HG03460 (cell line): ENCODE measurements at regions not wholly inside any gene's neighbourhood (a gene's known extent, or its start where the extent isn't known, plus 50 kb on each side); places are given as distances from the start of the nearest gene placed in this dataset.
"Not testable (repeated sequence)": the region's sequence is repeated elsewhere in the genome, so short reads cannot be mapped to it uniquely, and the experiment has no call there.

Experiments used
- ATAC-seq: cut with Tn5 transposase; IDR thresholded peaks from one replicate; pipeline ENCODE4 v1.9.1; 2021; ENCODE audit not compliant: unreplicated experiment

- not testable (repeated sequence) for ATAC-seq
These were observed 112.0 kb upstream of the SMARCA2 start for GRCh38 chr9:1903080-1903704.

- ATAC-seq, result no peak
These were observed 107.7 kb upstream of the SMARCA2 start for GRCh38 chr9:1907465-1907864.

- no peak for ATAC-seq
These were observed 105.8 kb upstream of the SMARCA2 start for GRCh38 chr9:1909322-1909721.

GRCh38 chr9:1910269-1910811, 104.8 kb upstream of the SMARCA2 start:
- no peak for ATAC-seq

GRCh38 chr9:1913631-1914330, 101.4 kb upstream of the SMARCA2 start:
- ATAC-seq, result no peak

- no peak for ATAC-seq
These were observed 99.1 kb upstream of the SMARCA2 start for GRCh38 chr9:1916095-1916494.

- no peak for ATAC-seq
These were observed 98.5 kb upstream of the SMARCA2 start for GRCh38 chr9:1916655-1917054.

GRCh38 chr9:1917396-1917935, 97.7 kb upstream of the SMARCA2 start:
- no peak for ATAC-seq

- no peak for ATAC-seq
These were observed 97.0 kb upstream of the SMARCA2 start for GRCh38 chr9:1918108-1918507.

GRCh38 chr9:1918622-1919021, 96.5 kb upstream of the SMARCA2 start:
- ATAC-seq, result no peak

GRCh38 chr9:1919229-1919628, 95.9 kb upstream of the SMARCA2 start:
- no peak for ATAC-seq

GRCh38 chr9:1920386-1920785, 94.8 kb upstream of the SMARCA2 start:
- ATAC-seq, result no peak

- ATAC-seq, result no peak
These were observed 93.1 kb upstream of the SMARCA2 start for GRCh38 chr9:1922026-1922425.

GRCh38 chr9:1927546-1927945, 87.6 kb upstream of the SMARCA2 start:
- no peak for ATAC-seq

GRCh38 chr9:1929134-1929533, 86.0 kb upstream of the SMARCA2 start:
- no peak for ATAC-seq

GRCh38 chr9:1929722-1930244, 85.4 kb upstream of the SMARCA2 start:
- no peak for ATAC-seq

GRCh38 chr9:1930245-1930736, 84.9 kb upstream of the SMARCA2 start:
- ATAC-seq, result not testable (repeated sequence)

GRCh38 chr9:1938135-1938534, 77.0 kb upstream of the SMARCA2 start:
- peak; percentile 36 for ATAC-seq

- peak; percentile 73 for ATAC-seq
These were observed 76.4 kb upstream of the SMARCA2 start for GRCh38 chr9:1938675-1939170.

GRCh38 chr9:1939466-1939865, 75.7 kb upstream of the SMARCA2 start:
- no peak for ATAC-seq

- peak; percentile 75 for ATAC-seq
These were observed 75.2 kb upstream of the SMARCA2 start for GRCh38 chr9:1939926-1940368.

- ATAC-seq, result no peak
These were observed 73.2 kb upstream of the SMARCA2 start for GRCh38 chr9:1941989-1942388.
